ENCODE measurements at regions not wholly inside any gene's neighbourhood (a gene's known extent, or its start where the extent isn't known, plus 50 kb on each side); places are given as distances from the start of the nearest gene placed in this dataset.

- H3K4me3 ChIP-seq (ENCODE audit: low read length) = no peak overlapping the region
- DNase-seq (ENCODE audit: low read depth) = no peak
- TF ChIP-seq CTCF (conservative IDR thresholded peaks at IDR 0.05; ENCODE audit: low read length) = no peak
These were observed 115.1 kb upstream of the TOP1 start for GRCh38 chr20:40913224-40914185.

- no peak for DNase-seq (ENCODE audit: low read depth)
- TF ChIP-seq CTCF (conservative IDR thresholded peaks at IDR 0.05; ENCODE audit: low read length) = no peak
- no peak overlapping the region for H3K4me3 ChIP-seq (ENCODE audit: low read length)
These were observed 112.9 kb upstream of the TOP1 start for GRCh38 chr20:40915756-40916155.

GRCh38 chr20:40916276-40916675 is 112.3 kb upstream of the TOP1 start:
- no peak overlapping the region for H3K4me3 ChIP-seq (ENCODE audit: low read length)
- TF ChIP-seq CTCF (conservative IDR thresholded peaks at IDR 0.05; ENCODE audit: low read length) = no peak
- DNase-seq (ENCODE audit: low read depth) = no peak

- no peak for DNase-seq (ENCODE audit: low read depth)
- H3K4me3 ChIP-seq (ENCODE audit: low read length) = no peak overlapping the region
- no peak for TF ChIP-seq CTCF (conservative IDR thresholded peaks at IDR 0.05; ENCODE audit: low read length)
These were observed 108.3 kb upstream of the TOP1 start for GRCh38 chr20:40920291-40920690.

- H3K4me3 ChIP-seq (ENCODE audit: low read length) = no peak overlapping the region
- no peak for DNase-seq (ENCODE audit: low read depth)
- TF ChIP-seq CTCF (conservative IDR thresholded peaks at IDR 0.05; ENCODE audit: low read length) = no peak
These were observed 105.8 kb upstream of the TOP1 start for GRCh38 chr20:40922865-40923264.

- no peak for DNase-seq (ENCODE audit: low read depth)
- TF ChIP-seq CTCF (conservative IDR thresholded peaks at IDR 0.05; ENCODE audit: low read length) = no peak
- H3K4me3 ChIP-seq (ENCODE audit: low read length) = no peak overlapping the region
These were observed 102.7 kb upstream of the TOP1 start for GRCh38 chr20:40925829-40926510.

Measured in AG10803 (cell line).